ENCODE measurements at regions not wholly inside any gene's neighbourhood (a gene's known extent, or its start where the extent isn't known, plus 50 kb on each side); places are given as distances from the start of the nearest gene placed in this dataset.

DNA sequence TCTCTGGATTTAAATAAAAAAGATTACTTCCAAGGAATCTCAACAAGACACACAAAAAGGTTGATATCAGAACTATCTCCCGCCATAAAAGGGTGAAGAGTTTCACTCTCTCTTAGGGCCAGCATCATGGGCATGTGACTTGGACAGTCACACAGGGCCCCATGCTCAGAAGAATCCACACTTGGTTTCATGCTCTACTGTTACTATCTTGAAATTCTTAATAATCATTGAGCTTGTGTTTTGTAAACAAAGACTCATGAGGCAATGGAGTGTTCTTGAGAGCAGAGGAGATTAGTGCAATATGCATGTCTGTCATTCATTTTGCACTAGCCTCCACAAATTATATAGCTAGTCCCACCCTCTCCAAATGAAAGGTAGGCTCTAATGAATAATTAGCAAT lies 58.4 kb downstream of the HMHB1 start:
- DNase-seq: no peak
- in situ Hi-C loops (cut with MboI; ENCODE audit: low pct_unique_long_range_greater_than_20kb, low sequenced_read_pairs): no loop called here

DNA sequence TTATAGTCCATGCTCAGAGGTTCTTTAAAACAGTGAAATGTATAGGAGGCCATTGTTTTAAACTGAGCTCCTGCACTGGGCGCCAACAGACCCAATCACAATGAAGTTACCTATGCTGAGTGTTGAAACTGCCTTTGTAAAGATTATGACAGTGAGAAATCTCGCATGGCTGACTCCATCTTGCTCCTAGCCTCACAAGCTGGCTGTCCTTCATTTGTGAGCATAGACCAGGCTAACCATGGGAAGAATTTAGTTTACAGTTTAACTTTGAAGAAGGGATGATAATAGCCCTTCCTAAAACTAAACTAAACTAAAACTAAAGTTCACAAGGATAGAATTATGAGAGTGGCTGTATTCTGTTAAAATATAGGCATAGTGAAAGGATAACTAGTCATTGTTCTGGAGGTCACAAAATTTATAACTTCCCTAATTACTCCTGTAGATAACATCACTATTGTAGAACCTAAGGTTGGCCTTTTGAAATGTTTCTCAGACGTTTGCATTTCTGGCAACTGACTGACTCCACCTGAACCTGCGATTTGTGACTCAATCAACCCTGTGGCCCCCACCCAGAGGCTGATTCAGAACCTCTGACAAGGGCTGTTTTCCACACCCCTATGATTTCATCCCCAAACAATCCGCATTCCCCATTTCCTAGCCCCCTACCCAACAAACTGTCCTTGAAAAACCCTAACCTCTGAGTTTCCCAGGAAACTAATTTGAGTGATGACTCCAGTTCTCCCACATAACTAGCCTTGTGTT lies 59.1 kb downstream of the HMHB1 start:
- DNase-seq: no peak
- in situ Hi-C loops (cut with MboI; ENCODE audit: low pct_unique_long_range_greater_than_20kb, low sequenced_read_pairs): no loop called here

DNA sequence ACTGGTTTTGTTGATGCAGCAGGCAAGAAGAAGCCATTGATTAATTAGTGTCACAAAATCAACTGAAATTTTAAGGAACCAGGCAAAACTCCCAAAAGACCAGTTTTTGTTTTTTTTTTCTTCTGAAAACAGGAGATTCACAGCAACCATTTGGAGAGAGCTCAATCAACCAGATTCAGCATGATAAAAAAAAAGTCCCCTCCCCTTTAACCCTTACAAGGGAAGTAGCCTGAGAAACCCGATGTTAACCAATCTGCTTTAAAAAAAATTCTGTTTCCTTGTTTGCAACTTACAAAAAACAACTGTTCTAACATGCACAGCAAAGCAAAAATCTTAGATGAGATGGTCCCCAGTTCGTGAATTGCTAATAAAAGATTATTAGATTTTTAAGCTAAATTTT lies 59.7 kb downstream of the HMHB1 start:
- DNase-seq: no peak
- in situ Hi-C loops (cut with MboI; ENCODE audit: low pct_unique_long_range_greater_than_20kb, low sequenced_read_pairs): no loop called here

DNA sequence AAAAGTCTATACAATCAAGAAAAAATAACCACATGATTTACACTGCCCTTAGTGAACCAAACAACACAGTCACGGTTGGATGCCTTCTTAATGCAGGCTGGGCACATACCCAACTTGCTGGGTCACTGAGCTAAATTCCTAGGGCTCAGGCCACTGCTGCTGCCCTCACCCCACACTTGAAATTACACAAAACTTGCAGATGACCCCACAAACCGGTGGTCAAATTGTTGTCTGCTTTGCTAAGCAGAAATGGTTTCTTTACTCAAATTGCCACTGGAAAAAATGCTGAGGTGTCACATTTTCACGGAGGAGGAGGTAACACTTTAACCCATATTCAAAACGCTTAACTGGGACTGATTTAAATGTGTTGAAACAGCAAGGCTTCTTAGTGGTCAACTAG lies 62.4 kb downstream of the HMHB1 start:
- DNase-seq: no peak
- in situ Hi-C loops (cut with MboI; ENCODE audit: low pct_unique_long_range_greater_than_20kb, low sequenced_read_pairs): no loop called here

DNA sequence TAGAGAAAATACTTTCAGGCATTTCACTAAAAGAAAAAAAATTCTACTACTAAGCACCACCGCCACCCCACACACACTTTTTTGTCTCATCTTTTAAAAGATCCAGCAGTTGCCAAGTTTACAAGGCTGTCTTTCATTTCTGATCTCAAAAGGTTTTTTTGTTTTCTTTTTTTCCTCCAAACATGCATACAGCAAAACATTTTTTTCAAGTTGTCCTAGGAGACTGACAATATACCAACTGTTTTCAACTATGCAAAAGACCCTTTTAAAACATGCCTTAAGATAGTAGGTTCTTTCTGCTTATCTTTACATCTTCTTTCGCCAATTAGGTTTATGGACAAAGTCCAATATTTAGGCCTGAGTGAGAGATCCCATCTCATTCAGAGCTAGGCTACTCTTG lies 65.2 kb downstream of the HMHB1 start:
- no peak for DNase-seq
- in situ Hi-C loops (cut with MboI; ENCODE audit: low pct_unique_long_range_greater_than_20kb, low sequenced_read_pairs): no loop called here

DNA sequence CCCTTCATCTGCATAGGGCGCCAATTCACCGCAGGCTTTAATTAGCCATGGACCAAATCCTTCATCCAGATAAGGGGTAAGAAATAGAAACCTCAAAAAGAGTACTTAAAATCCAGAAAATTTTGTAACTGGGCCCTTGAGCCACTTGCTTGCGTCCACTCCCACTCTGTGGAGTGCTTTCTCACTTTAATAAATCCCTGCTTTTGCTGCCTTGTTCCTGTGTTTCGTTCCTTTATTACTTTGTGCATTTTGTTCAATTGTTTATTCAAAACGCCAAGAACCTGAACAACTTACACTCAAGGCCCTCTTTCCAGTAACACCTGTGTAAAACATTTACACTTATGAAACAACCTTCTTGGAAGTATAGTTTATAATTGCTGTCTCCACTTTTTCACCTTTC lies 66.5 kb downstream of the HMHB1 start:
- DNase-seq: no peak
- in situ Hi-C loops (cut with MboI; ENCODE audit: low pct_unique_long_range_greater_than_20kb, low sequenced_read_pairs): no loop called here

DNA sequence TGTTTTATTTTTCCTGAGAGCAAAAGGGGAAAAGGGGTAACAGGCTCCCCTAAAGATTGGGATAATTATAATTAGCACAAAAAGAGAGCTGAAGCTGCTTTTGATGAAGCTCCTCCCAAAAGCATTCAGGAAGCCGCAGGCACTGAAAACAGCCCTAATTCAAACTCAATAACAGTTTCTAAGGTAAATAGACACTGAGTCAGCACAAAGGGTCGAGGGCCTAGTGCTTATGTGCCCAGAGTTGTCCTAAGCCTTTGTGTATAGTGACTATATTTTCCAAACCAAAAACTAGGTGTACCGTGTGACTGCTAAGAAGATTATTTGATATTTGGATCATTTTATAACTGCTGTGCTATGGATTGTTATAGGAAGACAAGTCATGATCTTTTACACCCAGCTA lies 67.7 kb downstream of the HMHB1 start:
- in situ Hi-C loops (cut with MboI; ENCODE audit: low pct_unique_long_range_greater_than_20kb, low sequenced_read_pairs): no loop called here
- no peak for DNase-seq

DNA sequence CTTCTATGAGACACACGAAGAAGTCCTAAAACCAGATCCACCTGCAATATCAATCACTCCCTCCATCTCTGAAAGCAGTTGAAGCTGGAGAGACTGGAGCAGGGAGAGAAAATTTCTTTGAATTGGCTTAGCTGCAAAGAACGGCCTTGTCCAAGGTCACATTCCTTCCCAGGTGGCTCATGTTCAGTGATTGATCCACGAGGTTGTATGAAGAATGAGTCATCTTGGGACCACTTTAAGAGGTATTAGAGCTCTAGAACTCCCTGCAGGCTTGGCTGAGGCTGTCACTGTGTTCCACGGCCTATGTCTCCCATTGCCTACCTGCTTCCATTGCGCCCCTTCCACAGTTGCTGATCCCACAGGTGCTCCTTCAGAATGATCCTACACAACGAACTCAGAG lies 68.2 kb downstream of the HMHB1 start:
- DNase-seq: no peak
- in situ Hi-C loops (cut with MboI; ENCODE audit: low pct_unique_long_range_greater_than_20kb, low sequenced_read_pairs): no loop called here

DNA sequence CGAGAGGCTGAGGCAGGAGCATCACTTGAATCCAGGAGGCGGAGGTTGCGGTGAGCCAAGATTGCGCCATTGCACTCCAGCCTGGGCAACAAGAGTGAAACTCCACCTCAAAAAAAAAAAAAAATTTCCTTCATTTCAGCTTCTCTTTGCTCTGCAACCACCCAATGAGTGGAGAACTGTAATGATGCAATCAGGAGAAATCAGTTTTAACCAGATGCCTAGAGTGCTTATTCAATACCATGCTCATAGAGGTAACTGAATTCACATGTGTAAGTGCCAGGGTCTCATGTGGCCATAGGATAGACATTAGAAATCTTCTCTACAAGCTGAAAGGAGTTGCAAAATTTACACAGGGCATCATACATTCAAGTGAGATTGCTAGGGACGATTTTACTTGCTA lies 70.6 kb downstream of the HMHB1 start:
- in situ Hi-C loops (cut with MboI; ENCODE audit: low pct_unique_long_range_greater_than_20kb, low sequenced_read_pairs): no loop called here
- no peak for DNase-seq

DNA sequence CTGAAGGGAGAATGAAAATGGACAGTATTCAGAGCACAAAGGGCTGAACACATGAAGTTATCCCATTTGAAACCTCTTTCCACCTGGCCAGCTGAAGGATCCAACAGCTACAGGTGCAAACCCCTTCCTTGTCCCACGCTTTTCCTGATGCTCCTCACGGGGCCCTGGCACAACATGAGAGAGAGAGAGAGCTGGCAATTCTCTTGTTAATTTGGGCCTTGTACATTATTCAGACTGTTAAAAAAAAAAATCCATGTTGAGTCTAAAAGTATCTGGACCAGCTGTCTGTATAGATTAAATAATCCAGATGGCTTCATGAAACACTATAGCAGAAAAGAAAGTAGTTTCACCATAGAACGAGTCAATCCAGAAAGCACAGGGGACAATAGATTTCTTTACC lies 74.1 kb downstream of the HMHB1 start:
- no peak for DNase-seq
- in situ Hi-C loops (cut with MboI; ENCODE audit: low pct_unique_long_range_greater_than_20kb, low sequenced_read_pairs): no loop called here

DNA sequence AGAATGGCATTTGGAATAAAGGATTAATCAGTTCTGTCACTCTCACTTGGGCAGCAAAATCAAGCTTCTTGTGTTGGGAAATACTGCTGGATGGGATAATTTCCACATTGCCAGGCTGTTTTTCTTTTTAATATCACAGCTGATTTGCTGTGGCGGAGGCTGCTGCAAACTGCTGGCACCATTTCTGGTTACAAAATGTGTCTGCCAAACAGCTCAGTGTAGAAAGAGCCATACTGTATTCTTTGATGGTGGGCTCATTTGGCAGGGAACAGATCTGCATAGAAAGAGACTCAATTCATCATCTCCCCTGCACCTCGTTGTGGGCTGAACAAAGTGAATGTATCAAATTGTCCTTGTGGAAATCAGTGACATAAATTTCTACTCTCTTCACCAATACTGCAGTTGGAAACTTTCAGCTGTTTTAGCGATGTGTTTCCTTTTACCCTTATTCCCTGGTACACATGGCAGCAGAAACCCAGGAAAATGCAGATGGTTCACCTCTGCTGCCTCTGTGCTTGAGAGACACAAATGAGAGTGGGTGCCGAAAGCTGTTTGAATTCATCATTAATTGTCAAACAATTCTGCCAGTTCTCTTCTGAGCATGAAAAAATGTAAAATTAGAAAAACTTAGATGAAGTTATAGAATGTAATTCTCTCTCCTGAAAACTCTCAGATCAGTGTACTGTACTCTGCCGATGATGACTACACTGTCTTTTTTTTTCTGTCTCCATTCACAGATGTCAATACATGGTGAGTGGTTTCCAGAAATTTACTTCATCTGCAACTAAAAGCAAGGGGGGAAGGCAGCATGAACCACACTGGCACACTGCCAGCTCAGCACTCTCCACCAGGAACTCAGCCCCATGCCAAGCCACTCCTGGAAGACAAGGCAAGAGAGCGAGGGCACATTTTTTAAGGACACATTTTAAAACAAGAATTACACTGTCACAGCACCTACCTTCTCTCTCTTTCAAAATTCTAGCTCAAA lies 75.0 kb downstream of the HMHB1 start:
- no peak for DNase-seq

DNA sequence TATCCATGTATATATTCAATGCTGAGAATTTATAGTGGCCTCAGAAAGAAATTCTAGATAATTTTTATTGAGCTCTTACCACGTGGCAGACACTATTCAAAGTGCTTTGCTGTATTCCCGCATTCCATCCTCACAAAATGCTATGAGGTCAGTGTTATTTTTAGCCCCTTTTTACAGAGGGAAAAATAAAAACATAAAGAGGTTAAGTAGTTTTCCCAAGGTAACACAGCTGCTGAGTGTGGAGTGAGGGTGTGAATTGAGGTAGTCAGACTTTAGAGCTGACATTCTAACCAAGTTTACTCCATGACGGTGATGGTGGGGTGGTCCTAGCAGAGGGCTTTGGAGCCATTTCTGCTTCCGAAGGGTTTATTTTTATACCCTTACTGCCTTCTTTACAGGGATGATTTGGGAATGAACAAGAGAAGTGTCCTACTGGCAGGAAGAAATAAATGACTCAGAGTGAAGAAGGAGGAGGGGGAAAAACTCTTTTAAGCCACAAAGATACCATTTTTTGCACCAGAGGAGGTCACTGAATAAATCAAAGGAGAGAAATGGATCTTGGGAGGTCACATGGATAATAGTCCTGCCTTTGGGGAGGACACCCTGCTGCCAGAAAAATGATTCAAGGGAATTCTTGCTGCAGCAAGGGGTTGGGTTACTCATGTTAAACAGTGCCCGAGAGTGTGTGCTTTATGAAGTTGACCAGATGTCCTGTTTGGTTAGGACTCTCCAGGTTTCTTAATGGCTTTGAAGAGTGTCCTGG lies 76.1 kb downstream of the HMHB1 start:
- no peak for DNase-seq
- in situ Hi-C loops (cut with MboI; ENCODE audit: low pct_unique_long_range_greater_than_20kb, low sequenced_read_pairs): no loop called here

More for the DNA sequence above, 75.0 kb downstream of the HMHB1 start:
- in situ Hi-C loops (cut with MboI; ENCODE audit: low pct_unique_long_range_greater_than_20kb, low sequenced_read_pairs): no loop called here

DNA sequence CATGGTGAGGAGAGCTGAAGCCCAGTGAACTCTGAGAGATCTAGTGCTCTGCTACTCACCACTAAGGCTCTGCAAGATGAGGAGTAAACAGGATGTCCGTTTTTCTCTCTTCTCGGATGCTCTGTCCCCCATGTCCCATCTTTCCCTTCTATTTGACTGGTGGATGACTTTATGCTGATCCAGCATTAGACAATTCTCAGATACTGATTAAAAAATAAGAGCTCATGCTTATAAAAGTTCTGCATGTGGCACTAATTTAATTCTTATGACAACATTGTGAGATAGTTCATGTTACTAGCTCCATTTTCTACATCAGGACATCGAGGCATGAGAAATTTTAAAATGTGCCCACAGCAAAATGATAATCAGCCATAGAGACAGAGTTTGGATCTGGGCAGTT lies 77.0 kb downstream of the HMHB1 start:
- DNase-seq: no peak
- in situ Hi-C loops (cut with MboI; ENCODE audit: low pct_unique_long_range_greater_than_20kb, low sequenced_read_pairs): no loop called here

DNA sequence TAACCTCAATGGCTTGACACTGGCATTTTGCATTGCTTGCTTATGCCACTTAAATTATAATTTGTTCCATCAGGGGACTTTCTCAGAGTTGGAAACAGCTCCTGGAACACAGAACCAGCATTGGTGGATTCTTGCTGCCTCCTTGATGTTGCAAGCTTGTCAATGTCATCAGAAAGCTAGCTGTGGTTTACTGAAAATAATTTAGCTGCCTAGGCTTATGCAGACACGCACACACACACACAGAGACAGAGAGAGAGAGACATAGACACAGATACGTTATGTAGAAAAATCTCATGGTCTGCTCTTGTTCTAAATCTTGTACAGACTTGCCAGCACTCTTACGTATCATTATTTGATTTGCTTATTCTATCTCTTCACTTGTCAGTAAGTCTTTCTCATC lies 78.0 kb downstream of the HMHB1 start:
- DNase-seq: no peak
- in situ Hi-C loops (cut with MboI; ENCODE audit: low pct_unique_long_range_greater_than_20kb, low sequenced_read_pairs): no loop called here

DNA sequence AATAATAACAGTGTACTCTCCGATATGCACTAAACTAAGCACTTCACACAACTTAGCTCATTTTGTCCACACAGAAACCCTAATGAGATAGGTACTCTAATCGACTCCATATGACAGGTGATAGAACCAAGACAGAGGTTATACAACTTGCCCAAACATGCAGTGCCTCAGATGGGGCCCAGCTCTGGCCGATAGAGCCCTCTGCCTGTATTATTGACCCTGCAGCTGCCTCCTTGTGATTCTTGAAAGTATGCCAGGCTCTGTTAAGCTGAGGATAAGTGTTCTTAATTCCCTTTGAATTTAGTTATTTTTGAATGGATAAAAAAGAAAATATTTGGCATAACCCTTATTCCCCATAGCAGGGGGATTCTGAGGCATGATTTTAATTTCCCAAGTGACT lies 78.5 kb downstream of the HMHB1 start:
- DNase-seq: no peak
- in situ Hi-C loops (cut with MboI; ENCODE audit: low pct_unique_long_range_greater_than_20kb, low sequenced_read_pairs): no loop called here

DNA sequence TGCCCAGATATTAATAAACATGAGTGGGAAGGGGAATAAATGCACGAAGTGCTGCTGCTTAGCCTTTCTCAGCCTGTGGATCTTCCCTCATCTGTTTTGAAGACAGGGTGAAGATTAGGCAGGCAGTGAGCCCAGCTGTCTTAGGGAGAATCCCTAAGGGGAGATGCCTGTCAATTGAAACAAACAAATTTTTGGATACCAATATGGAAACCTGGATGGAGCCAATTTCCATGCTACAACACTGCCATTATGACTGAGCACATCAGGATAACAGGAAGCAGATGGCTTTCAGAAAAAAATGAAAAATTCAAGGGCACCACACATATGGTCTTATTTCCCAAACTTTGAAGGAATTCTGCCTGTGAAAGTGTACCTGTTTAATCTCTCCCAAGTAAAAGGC lies 80.3 kb downstream of the HMHB1 start:
- DNase-seq: no peak
- in situ Hi-C loops (cut with MboI; ENCODE audit: low pct_unique_long_range_greater_than_20kb, low sequenced_read_pairs): no loop called here

DNA sequence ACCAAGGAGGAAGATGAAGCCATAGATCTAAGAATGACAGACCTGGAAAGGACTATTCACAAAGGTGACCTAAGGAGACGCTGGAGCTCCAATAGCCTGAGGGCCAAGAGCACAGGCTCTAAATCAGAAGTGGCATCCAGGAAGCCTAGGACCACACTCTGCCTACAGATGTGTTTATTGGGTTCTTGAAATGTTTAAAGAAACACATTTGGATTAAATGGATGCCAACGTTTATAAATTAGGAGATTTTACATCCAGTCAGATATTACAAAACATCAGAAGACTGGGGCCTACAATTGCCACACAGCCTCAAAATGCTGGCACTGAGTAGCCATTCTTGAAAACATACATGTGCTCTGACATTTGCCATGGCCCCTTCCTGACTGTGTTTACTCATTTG lies 80.9 kb downstream of the HMHB1 start:
- no peak for DNase-seq
- in situ Hi-C loops (cut with MboI; ENCODE audit: low pct_unique_long_range_greater_than_20kb, low sequenced_read_pairs): no loop called here

DNA sequence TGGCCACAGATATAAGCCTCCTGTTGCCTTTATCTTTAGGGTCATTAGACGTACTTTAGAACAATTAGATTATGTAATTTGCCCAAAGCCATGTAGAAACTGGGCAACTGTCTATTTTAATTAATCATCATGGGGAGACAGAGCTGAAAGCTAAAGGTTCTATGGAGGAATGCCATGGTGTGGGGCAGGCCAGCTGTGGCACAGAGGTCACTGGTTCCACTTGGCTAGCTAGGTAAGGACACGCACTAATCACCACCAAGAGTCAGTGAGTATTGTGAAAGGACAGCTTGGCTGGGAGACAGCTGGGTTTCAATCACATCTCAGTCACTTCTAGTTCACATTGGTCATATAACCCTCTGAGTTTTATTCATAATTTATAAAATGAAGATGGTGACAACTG lies 81.7 kb downstream of the HMHB1 start:
- DNase-seq: no peak
- in situ Hi-C loops (cut with MboI; ENCODE audit: low pct_unique_long_range_greater_than_20kb, low sequenced_read_pairs): no loop called here

DNA sequence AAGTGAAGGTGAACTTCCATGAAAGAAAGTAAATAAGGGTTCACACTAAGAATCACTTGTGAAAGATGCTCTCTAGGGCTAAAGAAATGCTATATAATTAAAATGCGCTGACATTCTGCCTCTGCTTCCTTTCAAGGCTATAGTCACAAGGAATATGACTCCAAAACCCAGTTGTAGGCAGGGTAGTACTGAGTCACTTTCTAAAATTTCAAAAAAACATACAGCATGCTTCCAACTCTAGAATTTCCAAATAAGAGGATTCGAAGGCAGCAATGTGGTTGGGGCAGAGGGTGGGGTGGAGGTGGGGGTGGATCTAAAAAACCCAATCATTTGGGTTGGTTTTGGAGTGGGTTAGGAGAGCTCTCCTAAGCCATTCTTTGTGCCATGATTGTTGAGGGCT lies 84.6 kb downstream of the HMHB1 start:
- in situ Hi-C loops (cut with MboI; ENCODE audit: low pct_unique_long_range_greater_than_20kb, low sequenced_read_pairs): no loop called here
- no peak for DNase-seq

DNA sequence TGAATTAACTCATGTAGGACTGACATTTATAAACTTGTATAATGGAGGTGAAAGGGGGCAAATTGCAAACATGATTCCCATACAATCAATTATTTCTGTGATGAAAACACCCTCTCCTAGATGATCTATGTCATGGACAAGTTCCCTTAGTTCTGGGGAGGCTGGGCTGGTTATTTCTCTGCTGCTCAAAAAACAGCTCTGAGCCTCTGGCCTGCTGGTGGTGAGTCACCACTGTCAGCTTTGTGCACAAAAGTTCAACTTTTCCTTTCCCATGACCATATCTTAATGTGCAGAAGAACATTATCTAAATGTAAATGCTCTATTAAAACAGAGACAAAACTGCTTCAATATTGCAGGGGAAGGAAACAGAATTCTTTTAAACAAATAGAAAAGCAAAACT lies 85.0 kb downstream of the HMHB1 start:
- in situ Hi-C loops (cut with MboI; ENCODE audit: low pct_unique_long_range_greater_than_20kb, low sequenced_read_pairs): no loop called here
- DNase-seq: no peak
